GM06990 (cell line): ENCODE measurements at regions not wholly inside any gene's neighbourhood (a gene's known extent, or its start where the extent isn't known, plus 50 kb on each side); places are given as distances from the start of the nearest gene placed in this dataset.

Experiments used
- DNase-seq: peaks from one replicate; pipeline ENCODE4 v3.0.0-alpha.2; 2011; ENCODE audit not compliant: insufficient read length; ENCODE audit errors: extremely low read depth
- H3K27me3 ChIP-seq: replicated peaks from 2 replicates; pipeline ENCODE4 v1.6.0; 2011; ENCODE audit warnings: low read length; ENCODE audit not compliant: control insufficient read depth, insufficient read depth
- H3K36me3 ChIP-seq: 2 replicates; pipeline ENCODE4 v1.5.1; 2011; ENCODE audit warnings: low read length; ENCODE audit not compliant: control insufficient read depth, insufficient read depth
- H3K4me3 ChIP-seq: replicated peaks from 2 replicates; pipeline ENCODE4 v1.5.1; 2011; ENCODE audit warnings: low read depth, mild to moderate bottlenecking, control low read depth, low read length
- CTCF ChIP-seq: IDR thresholded peaks from 2 replicates; pipeline ENCODE4 v1.5.1; 2011; ENCODE audit warnings: low read length, control low read depth, mild to moderate bottlenecking, inconsistent platforms; ENCODE audit not compliant: insufficient read depth, poor library complexity, severe bottlenecking

GRCh38 chr12:82529101-82529500 is 157.6 kb upstream of the TMTC2 start:
- Histone ChIP-seq H3K27me3 (no peaks in the 10 kb centered on the region), H3K36me3 (no peaks in the 10 kb centered on the region), H3K4me3 (no peak overlapping the region)
- no peak for DNase-seq
- no peak for TF ChIP-seq CTCF

- no peak for DNase-seq
- Histone ChIP-seq H3K4me3 (no peak overlapping the region), H3K36me3 (no peaks in the 10 kb centered on the region), H3K27me3 (no peaks in the 10 kb centered on the region)
- no peak for TF ChIP-seq CTCF
These were observed 156.8 kb upstream of the TMTC2 start for GRCh38 chr12:82529954-82530353.

- no peak for DNase-seq
- TF ChIP-seq CTCF, result no peak
- no peak overlapping the region for H3K4me3 ChIP-seq
- H3K36me3 ChIP-seq, result no peaks in the 10 kb centered on the region
- no peaks in the 10 kb centered on the region for H3K27me3 ChIP-seq
These were observed 156.3 kb upstream of the TMTC2 start for GRCh38 chr12:82530394-82530793.

GRCh38 chr12:82533341-82533740 is 153.4 kb upstream of the TMTC2 start:
- H3K27me3 ChIP-seq, result no peaks in the 10 kb centered on the region
- DNase-seq, result no peak
- TF ChIP-seq CTCF, result no peak

GRCh38 chr12:82537436-82537835 is 149.3 kb upstream of the TMTC2 start:
- TF ChIP-seq CTCF, result no peak
- H3K36me3 ChIP-seq, result no peaks in the 10 kb centered on the region
- DNase-seq, result no peak
- no peak overlapping the region for H3K4me3 ChIP-seq
- no peaks in the 10 kb centered on the region for H3K27me3 ChIP-seq

More at GRCh38 chr12:82533341-82533740, 153.4 kb upstream of the TMTC2 start:
- H3K36me3 ChIP-seq, result no peaks in the 10 kb centered on the region
- H3K4me3 ChIP-seq, result no peak overlapping the region

- no peak overlapping the region for H3K4me3 ChIP-seq
- H3K27me3 ChIP-seq, result no peaks in the 10 kb centered on the region
- no peak for DNase-seq
- no peak for TF ChIP-seq CTCF
- no peaks in the 10 kb centered on the region for H3K36me3 ChIP-seq
These were observed 132.2 kb upstream of the TMTC2 start for GRCh38 chr12:82554529-82554928.
